Epithelial cell of proximal tubule (primary cell): ENCODE measurements at regions not wholly inside any gene's neighbourhood (a gene's known extent, or its start where the extent isn't known, plus 50 kb on each side); places are given as distances from the start of the nearest gene placed in this dataset.

ENCODE experiments used
- DNase-seq: peaks from one replicate; pipeline ENCODE4 v3.0.0-alpha.2; 2011; ENCODE audit warnings: low read depth
- H3K4me3 ChIP-seq: 2 replicates; pipeline ENCODE4 v1.5.1; 2011; ENCODE audit warnings: low read depth, mild to moderate bottlenecking, low read length
- TF ChIP-seq, protein P1 (sequence below): conservative IDR thresholded peaks from 2 replicates; pipeline ENCODE4 v1.5.1; 2012; ENCODE audit warnings: low read depth, mild to moderate bottlenecking, low read length

DNA sequence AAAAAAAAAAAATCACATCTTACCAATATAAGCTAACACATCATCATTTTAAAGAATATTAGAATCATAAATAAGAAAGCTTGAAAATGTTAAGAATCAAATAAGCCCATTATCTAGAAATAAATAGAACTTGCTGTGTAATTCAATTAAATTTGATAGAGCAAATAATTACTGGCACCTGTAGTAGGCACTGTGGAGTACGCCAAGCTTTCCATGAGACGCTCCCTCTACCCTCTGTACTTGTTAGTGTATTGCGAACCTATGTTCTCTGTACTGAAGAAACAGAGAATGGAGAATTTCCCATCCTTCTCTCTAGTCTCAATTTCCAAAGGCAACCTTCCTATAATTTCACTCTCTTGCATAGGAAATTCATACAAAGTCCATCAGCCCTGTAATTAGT, 61.7 kb upstream of the HAND2 start:
- no peak overlapping the region for H3K4me3 ChIP-seq
- no peak for DNase-seq
- TF ChIP-seq, protein P1, sequence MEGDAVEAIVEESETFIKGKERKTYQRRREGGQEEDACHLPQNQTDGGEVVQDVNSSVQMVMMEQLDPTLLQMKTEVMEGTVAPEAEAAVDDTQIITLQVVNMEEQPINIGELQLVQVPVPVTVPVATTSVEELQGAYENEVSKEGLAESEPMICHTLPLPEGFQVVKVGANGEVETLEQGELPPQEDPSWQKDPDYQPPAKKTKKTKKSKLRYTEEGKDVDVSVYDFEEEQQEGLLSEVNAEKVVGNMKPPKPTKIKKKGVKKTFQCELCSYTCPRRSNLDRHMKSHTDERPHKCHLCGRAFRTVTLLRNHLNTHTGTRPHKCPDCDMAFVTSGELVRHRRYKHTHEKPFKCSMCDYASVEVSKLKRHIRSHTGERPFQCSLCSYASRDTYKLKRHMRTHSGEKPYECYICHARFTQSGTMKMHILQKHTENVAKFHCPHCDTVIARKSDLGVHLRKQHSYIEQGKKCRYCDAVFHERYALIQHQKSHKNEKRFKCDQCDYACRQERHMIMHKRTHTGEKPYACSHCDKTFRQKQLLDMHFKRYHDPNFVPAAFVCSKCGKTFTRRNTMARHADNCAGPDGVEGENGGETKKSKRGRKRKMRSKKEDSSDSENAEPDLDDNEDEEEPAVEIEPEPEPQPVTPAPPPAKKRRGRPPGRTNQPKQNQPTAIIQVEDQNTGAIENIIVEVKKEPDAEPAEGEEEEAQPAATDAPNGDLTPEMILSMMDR, result no peak

DNA sequence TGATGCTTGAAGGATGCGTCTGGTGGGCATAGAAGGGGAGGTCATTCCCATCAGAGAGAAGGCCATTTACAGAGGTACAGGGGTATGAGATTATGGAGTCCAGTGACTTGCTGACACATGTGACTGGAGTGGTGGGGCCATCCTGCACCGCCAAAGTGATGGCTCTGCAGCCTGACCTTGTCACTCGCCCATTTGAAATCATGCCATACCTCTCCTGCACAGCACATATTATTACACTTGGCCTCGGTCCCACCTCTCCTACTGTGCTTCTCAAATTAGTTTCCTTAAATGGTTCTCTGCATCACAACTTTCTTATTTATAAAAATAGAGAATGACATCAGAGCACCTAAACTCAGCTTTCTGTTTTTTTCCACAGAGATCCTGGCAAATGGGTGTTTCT, 60.7 kb upstream of the HAND2 start:
- TF ChIP-seq, protein P1, result no peak
- DNase-seq, result no peak
- H3K4me3 ChIP-seq, result no peak overlapping the region

DNA sequence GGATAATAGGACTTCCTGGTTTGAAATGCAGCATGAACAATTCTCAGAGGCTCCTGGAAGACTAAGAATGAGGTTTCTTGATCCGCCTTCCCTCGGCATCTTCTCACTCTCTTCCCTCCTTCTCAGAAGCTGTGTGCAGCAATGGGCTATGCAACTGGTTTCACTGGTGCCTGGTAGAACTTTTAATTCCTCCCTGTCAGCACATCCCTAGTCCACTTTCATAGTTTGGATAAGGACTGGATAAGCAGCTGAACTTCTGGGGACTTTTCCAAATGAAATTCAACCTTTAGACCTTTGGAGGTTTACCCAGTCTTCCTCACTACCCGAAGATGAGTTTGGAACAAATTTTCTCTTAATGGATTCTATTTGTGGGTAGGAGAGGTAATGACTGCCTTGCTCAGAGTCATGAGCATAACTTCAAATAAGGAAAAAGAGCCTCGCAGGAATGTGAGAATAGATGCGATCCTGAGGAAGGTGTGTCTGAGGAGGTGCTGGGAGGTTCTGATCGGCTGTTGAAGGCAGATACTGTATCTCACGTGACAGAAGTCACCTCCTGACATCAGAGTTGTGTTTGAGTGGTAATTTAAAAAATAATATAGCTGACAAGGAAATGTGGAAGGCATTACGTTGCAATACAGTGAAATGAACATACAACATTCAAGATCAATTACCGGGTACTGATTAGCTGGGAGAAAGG, 56.0 kb upstream of the HAND2 start:
- H3K4me3 ChIP-seq, result no peak overlapping the region
- TF ChIP-seq, protein P1, result no peak
- no peak for DNase-seq

DNA sequence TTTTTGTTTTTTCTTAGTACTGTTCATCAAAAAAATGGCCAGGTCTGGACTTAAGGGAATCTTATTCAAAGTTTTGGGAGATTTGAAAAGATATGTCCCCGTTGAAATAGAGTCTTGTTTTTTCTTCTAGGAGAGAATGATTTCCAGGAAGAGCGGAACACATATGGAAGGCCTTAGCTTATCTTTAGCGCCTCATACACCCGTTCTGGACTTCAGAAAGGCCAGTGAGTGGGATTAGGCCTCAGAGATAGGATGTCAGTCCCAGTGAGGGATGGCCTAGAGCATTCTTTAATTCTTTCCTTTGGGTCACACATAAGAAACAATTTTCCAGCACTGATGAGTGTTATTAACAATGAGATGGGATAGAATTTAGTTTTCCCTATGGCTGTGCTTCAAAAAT, 54.5 kb upstream of the HAND2 start:
- TF ChIP-seq, protein P1, result no peak
- no peak for DNase-seq
- H3K4me3 ChIP-seq, result no peak overlapping the region
